Right cardiac atrium (tissue), 5 donors: ENCODE measurements at regions not wholly inside any gene's neighbourhood (a gene's known extent, or its start where the extent isn't known, plus 50 kb on each side); places are given as distances from the start of the nearest gene placed in this dataset.
"Not testable (repeated sequence)": the region's sequence is repeated elsewhere in the genome, so short reads cannot be mapped to it uniquely, and the experiment has no call there.

Experiments used
- ATAC-seq, 2 donors: fragments of 200-7000 bp; cut with Tn5 transposase; one replicate each; pipeline versions ENCODE4 v1.8.0 to v1.9.1; 2020; ENCODE audit warnings: moderate library complexity in 2 of 2, mild to moderate bottlenecking in 1 of 2
- DNase-seq, 3 donors: peaks; one replicate each; pipeline ENCODE4 v3.0.0-alpha.2; 2020
- H3K27ac ChIP-seq: one replicate; pipeline ENCODE4 v1.5.1; 2013; ENCODE audit warnings: mild to moderate bottlenecking, low read length, control low read depth, moderate library complexity
- H3K27me3 ChIP-seq: one replicate; pipeline ENCODE4 v1.6.1; 2013; ENCODE audit not compliant: control insufficient read depth, insufficient read depth
- H3K4me1 ChIP-seq: one replicate; pipeline ENCODE4 v1.6.1; 2013; ENCODE audit warnings: low read length; ENCODE audit not compliant: control insufficient read depth, insufficient read depth
- H3K4me3 ChIP-seq: one replicate; pipeline ENCODE4 v1.5.1; 2013; ENCODE audit warnings: low read length, control low read depth
- H3K9me3 ChIP-seq: one replicate; pipeline ENCODE4 v1.6.1; 2013; ENCODE audit warnings: low read length; ENCODE audit not compliant: control insufficient read depth
- WGBS: extraction: QIAGEN DNeasy Blood & Tissue Kit; methylation state at CpG from one replicate; pipeline ENCODE4 v1.1.7; 2013; 5-methylcytosine and 5-hydroxymethylcytosine counted together
- intact Hi-C, 4 donors: fragments of 100-400 bp; cut with DNase I; formaldehyde crosslinking; loops; one replicate each; pipeline versions ENCODE4 v1.11.0 to v1.14.0; 2022 to 2023
- donor health status: healthy with polysubstance abuse.
- donor health status: DM: no; HTN: yes; CAD: no.
- donor health status: DM: no; HTN: no; CAD: no.
- donor health status: DM: no; HTN: yes; CAD: no; lungs with severe emphysema.
- donor health status: DM: yes; HTN: yes; CAD: no.

DNA sequence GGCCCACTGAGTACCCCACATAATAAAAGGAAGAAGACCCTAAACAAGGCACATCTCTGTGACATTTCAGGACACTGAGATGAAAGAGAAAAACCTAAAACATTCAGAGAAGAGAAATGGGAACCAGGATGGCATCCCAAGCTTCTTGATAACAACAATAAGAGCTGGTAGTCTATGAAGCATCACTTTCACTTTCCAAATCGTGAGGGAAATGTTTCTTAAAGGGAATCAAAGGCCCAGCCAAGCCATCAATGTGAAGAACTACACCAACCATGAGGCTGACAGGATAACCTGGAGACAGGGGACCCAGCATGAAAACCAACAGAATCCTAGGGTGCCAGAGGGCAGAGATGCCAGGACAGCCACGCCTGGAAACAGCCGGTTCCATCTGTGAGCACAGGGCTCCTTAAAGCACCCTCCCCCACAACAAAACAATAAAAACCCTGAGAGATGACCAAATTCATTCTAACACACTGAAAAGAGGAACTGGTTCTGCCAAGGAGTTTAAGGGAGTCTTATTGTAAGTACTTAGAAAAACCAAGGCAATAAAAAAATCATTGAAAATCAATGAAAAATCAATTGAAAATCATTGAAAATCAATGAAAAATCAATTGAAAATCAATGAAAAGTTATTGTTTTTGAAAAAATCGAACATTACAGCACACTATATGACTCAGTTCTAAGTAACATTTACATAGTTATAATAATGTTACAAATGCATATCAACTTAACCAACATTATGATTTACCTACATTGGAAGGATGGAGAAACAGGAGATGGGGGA lies 141.5 kb upstream of the ERG start:
- intact Hi-C loops = no loop called here
- DNase-seq = no peak
- no peaks in the 10 kb centered on the region for H3K4me1 ChIP-seq
- no peak overlapping the region for H3K4me3 ChIP-seq
- WGBS = 51% methylated on average over 4 of the region's 4 CpGs
- H3K27me3 ChIP-seq = no peaks in the 10 kb centered on the region
- H3K27ac ChIP-seq = no peak overlapping the region
- no peak for ATAC-seq
- H3K9me3 ChIP-seq = no peaks in the 10 kb centered on the region

DNA sequence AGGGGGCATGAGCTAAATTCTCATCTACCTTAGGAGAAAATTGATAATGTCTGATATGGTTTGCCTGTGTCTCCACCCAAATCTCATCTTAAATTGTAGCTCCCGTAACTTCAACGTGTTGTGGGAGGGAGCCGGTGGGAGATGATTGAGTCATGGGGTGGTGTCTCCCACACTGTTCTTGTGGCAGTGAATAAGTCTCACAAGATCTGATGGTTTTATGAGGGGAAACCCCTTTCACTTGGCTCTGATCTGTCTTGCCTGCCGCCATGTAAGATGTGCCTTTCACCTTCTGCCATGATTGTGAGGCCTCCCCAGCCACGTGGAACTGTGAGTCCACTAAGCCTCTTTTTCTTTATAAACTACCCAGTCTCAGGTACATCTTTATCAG lies 142.1 kb upstream of the ERG start:
- intact Hi-C loops, ATAC-seq: not testable (repeated sequence)
- WGBS = 94% methylated on average over 5 of the region's 5 CpGs

GRCh38 chr21:38643404-38644023 lies 145.2 kb upstream of the ERG start:
- Histone ChIP-seq H3K4me3 (no peak overlapping the region), H3K27me3 (no peaks in the 10 kb centered on the region), H3K27ac (no peak overlapping the region), H3K9me3 (no peaks in the 10 kb centered on the region), H3K4me1 (no peaks in the 10 kb centered on the region)
- no peak for ATAC-seq
- WGBS = 80% methylated on average over 7 of the region's 7 CpGs
- intact Hi-C loops = no loop called here
- no peak for DNase-seq

More for the DNA sequence above, 142.1 kb upstream of the ERG start:
- H3K27me3 ChIP-seq, H3K4me1 ChIP-seq, H3K27ac ChIP-seq, H3K9me3 ChIP-seq, DNase-seq, H3K4me3 ChIP-seq: not testable (repeated sequence)

DNA sequence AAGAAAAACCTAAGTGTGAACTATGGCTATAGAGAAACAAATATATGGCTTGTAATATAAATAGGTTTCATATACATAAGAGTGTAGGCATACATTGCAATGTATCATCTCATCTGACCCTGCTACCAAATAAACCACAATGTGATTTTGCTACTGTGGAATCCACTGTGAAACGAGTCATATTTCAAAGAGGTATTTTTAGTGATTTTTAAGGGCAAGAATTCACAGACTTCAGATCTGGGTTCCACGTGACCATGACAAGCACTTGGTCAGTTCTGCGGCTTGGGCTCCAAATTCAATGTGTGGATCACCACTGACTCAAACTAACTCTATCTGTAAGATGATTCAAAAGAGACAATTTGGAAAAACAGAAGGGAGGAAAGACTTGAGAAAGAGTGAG lies 147.0 kb upstream of the ERG start:
- no peak overlapping the region for H3K27ac ChIP-seq
- intact Hi-C loops = no loop called here
- no peak for ATAC-seq
- no peaks in the 10 kb centered on the region for H3K4me1 ChIP-seq
- no peaks in the 10 kb centered on the region for H3K9me3 ChIP-seq
- no peak overlapping the region for H3K4me3 ChIP-seq
- WGBS = 79% methylated on average over 3 of the region's 3 CpGs
- no peaks in the 10 kb centered on the region for H3K27me3 ChIP-seq
- no peak for DNase-seq

- ATAC-seq = no peak
- Histone ChIP-seq H3K9me3 (no peaks in the 10 kb centered on the region), H3K4me3 (no peak overlapping the region), H3K27me3 (no peaks in the 10 kb centered on the region), H3K27ac (no peak overlapping the region), H3K4me1 (no peaks in the 10 kb centered on the region)
- intact Hi-C loops = no loop called here
- 88% methylated on average over 5 of the region's 5 CpGs for WGBS
- DNase-seq = no peak
Measured at GRCh38 chr21:38646213-38646837, 148.0 kb upstream of the ERG start.

GRCh38 chr21:38649120-38649519 lies 150.8 kb upstream of the ERG start:
- no peaks in the 10 kb centered on the region for H3K9me3 ChIP-seq
- ATAC-seq = no peak
- no peaks in the 10 kb centered on the region for H3K4me1 ChIP-seq
- no peak overlapping the region for H3K4me3 ChIP-seq
- no peaks in the 10 kb centered on the region for H3K27me3 ChIP-seq
- intact Hi-C loops = no loop called here
- no peak for DNase-seq
- no peak overlapping the region for H3K27ac ChIP-seq
- WGBS = 89% methylated on average over 15 of the region's 15 CpGs

- Histone ChIP-seq H3K4me3 (no peak overlapping the region), H3K4me1 (no peaks in the 10 kb centered on the region), H3K27ac (no peak overlapping the region), H3K9me3 (no peaks in the 10 kb centered on the region), H3K27me3 (no peaks in the 10 kb centered on the region)
- DNase-seq (no peak), ATAC-seq (peak in 1 of 2 donors; percentile 45)
- WGBS = 71% methylated on average over 6 of the region's 6 CpGs
- intact Hi-C loops = no loop called here
Measured at GRCh38 chr21:38651570-38651969, 153.3 kb upstream of the ERG start.

GRCh38 chr21:38652396-38652795 lies 153.3 kb upstream of the ETS2 start:
- H3K4me1 ChIP-seq = no peaks in the 10 kb centered on the region
- no peaks in the 10 kb centered on the region for H3K27me3 ChIP-seq
- intact Hi-C loops = no loop called here
- ATAC-seq (no peak), DNase-seq (no peak)
- no peaks in the 10 kb centered on the region for H3K9me3 ChIP-seq
- 86% methylated on average over 6 of the region's 6 CpGs for WGBS
- no peak overlapping the region for H3K4me3 ChIP-seq
- no peak overlapping the region for H3K27ac ChIP-seq

DNA sequence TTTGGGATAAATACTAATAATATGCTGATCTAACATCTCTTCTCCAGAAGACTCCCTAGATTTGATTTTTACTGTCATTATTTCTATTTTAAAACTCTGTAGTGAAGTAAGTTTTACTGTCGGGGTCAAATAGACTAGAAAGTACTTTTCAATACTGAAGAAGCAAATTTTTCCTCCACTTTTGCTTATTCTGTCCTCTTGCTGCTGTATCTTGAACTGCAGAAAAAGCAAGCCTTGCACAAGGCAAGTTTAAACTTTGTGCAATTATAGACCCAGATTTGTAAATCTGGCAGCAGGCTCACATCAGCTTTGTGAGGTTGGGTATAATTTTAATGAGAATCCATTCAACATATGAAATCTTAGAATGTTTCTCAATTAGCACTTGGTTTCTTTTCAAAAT lies 151.1 kb upstream of the ETS2 start:
- DNase-seq (no peak), ATAC-seq (no peak)
- no peaks in the 10 kb centered on the region for H3K9me3 ChIP-seq
- no peak overlapping the region for H3K4me3 ChIP-seq
- H3K4me1 ChIP-seq = no peaks in the 10 kb centered on the region
- WGBS = 95% methylated on average over 1 of the region's 1 CpG
- H3K27ac ChIP-seq = no peak overlapping the region
- no peaks in the 10 kb centered on the region for H3K27me3 ChIP-seq
- intact Hi-C loops = no loop called here

DNA sequence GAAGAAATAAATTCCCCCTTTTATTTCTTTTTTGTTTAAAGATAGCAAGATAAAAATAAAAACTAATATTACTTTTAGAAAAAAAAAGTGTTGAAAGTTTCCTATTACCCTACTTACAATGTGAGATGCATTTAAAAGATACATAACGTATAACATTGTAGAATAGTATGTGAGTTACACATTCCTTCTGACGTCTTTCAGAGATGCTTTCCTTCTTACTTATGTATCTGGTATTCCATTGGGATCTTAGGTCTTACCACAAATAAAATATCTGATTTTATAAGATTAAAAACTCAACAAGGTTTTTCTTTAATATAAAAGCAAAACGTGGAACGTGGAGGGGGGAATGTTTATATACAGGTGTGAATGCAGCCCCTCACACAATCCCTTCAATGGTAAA lies 147.2 kb upstream of the ETS2 start:
- no peak overlapping the region for H3K4me3 ChIP-seq
- H3K27me3 ChIP-seq = no peaks in the 10 kb centered on the region

GRCh38 chr21:38659936-38660332 lies 145.8 kb upstream of the ETS2 start:
- H3K27ac ChIP-seq = no peak overlapping the region
- ATAC-seq (no peak), DNase-seq (no peak)
- peaks cover 3% of the 10 kb centered on the region for H3K4me1 ChIP-seq
- intact Hi-C loops = no loop called here
- no peaks in the 10 kb centered on the region for H3K27me3 ChIP-seq
- 24% methylated on average over 16 of the region's 16 CpGs for WGBS
- H3K9me3 ChIP-seq = no peaks in the 10 kb centered on the region
- no peak overlapping the region for H3K4me3 ChIP-seq

More for the DNA sequence above, 147.2 kb upstream of the ETS2 start:
- DNase-seq (no peak), ATAC-seq (no peak)
- peaks cover 3% of the 10 kb centered on the region for H3K4me1 ChIP-seq
- 71% methylated on average over 4 of the region's 4 CpGs for WGBS
- intact Hi-C loops = no loop called here
- H3K27ac ChIP-seq = no peak overlapping the region
- H3K9me3 ChIP-seq = no peaks in the 10 kb centered on the region
